GM12878 (cell line): ENCODE measurements at regions not wholly inside any gene's neighbourhood (a gene's known extent, or its start where the extent isn't known, plus 50 kb on each side); places are given as distances from the start of the nearest gene placed in this dataset.

Source experiments
- ATAC-seq: fragments of 200-7000 bp; cut with Tn5 transposase; 3 replicates; pipeline ENCODE4 v1.9.1; 2020; ENCODE audit warnings: mild to moderate bottlenecking, moderate library complexity
- BruUV-seq: library from RNA; stranded (reverse); fragments of 400-500 nt; replicated peaks from 2 replicates; lab custom pipeline; 2021; lab: Mats Ljungman, UMichigan
- CTCF ChIA-PET: fragments of 300-600 bp; sonication (Branson Sonifier 250); formaldehyde crosslinking; extraction: SDS; loops from one replicate; lab custom pipeline; 2021; ENCODE audit warnings: inconsistent platforms; lab: Yijun Ruan, JAX
- POLR2A ChIA-PET: fragments of 350-600 bp; formaldehyde crosslinking; extraction: SDS; loops from one replicate; lab custom pipeline; 2021; ENCODE audit warnings: inconsistent platforms; lab: Charles Lee
- RAD21 ChIA-PET: fragments of 300-600 bp; sonication (Branson Sonifier 250); formaldehyde crosslinking; loops from one replicate; lab custom pipeline; 2023; ENCODE audit warnings: antibody characterized with exemption; ENCODE audit not compliant: unreplicated experiment; lab: Charles Lee
- SMC1A ChIA-PET: fragments of 300-600 bp; sonication (Branson Sonifier 250); formaldehyde crosslinking; loops from one replicate; lab custom pipeline; 2023; ENCODE audit not compliant: unreplicated experiment, uncharacterized antibody; lab: Charles Lee
- DNase-seq: peaks from one replicate; pipeline ENCODE4 v3.0.0-alpha.2; 2011; ENCODE audit warnings: low read depth, low spot score
- FAIRE-seq: peaks from 3 replicates; lab custom pipeline; 2011; peaks lifted over from hg19 to GRCh38; lab: Jason Lieb, UNC
- H2AFZ ChIP-seq: 2 replicates; pipeline ENCODE4 v1.6.0; 2011; ENCODE audit warnings: low read depth, low read length, control low read depth; ENCODE audit not compliant: control insufficient read depth
- H3K27ac ChIP-seq: 2 replicates; pipeline ENCODE4 v1.5.1; 2011; ENCODE audit warnings: control low read depth; ENCODE audit not compliant: control insufficient read depth, insufficient read depth
- H3K27me3 ChIP-seq, 2 experiments: replicated peaks in 1 of 2; 2 replicates each; pipeline versions ENCODE4 v1.6.0 to v1.6.1; 2011; ENCODE audit warnings: low read length in 1 of 2; ENCODE audit not compliant: control insufficient read depth in 2 of 2, insufficient read depth in 2 of 2
- H3K36me3 ChIP-seq, 2 experiments: 2 replicates each; pipeline ENCODE4 v1.5.1; 2011; ENCODE audit warnings: low read length in 1 of 2; ENCODE audit not compliant: control insufficient read depth in 2 of 2, insufficient read depth in 2 of 2
- H3K4me1 ChIP-seq: 2 replicates; pipeline ENCODE4 v1.6.1; 2011; ENCODE audit warnings: mild to moderate bottlenecking, low read length, moderate library complexity, mixed read lengths; ENCODE audit not compliant: control insufficient read depth, insufficient read depth
- H3K4me2 ChIP-seq: 2 replicates; pipeline ENCODE4 v1.6.0; 2011; ENCODE audit warnings: control low read depth; ENCODE audit not compliant: control insufficient read depth, insufficient read depth
- H3K4me3 ChIP-seq: fragments of 200-600 bp; sonication (generic); 2 replicates; pipeline ENCODE4 v1.5.1; 2016
- H3K79me2 ChIP-seq: 2 replicates; pipeline ENCODE4 v1.6.0; 2011; ENCODE audit warnings: low read length; ENCODE audit not compliant: control insufficient read depth, insufficient read depth
- H3K9ac ChIP-seq: 2 replicates; pipeline ENCODE4 v1.8.0; 2011; ENCODE audit warnings: low read length, control low read depth, mixed read lengths; ENCODE audit not compliant: control insufficient read depth, insufficient read depth
- H3K9me3 ChIP-seq: replicated peaks from 3 replicates; pipeline ENCODE4 v1.5.1; 2011; ENCODE audit warnings: mild to moderate bottlenecking, low read length; ENCODE audit not compliant: control insufficient read depth, insufficient read depth
- H4K20me1 ChIP-seq: 2 replicates; pipeline ENCODE4 v1.6.0; 2011; ENCODE audit not compliant: control insufficient read depth, insufficient read depth
- CBX5 ChIP-seq: sonication (generic); IDR thresholded peaks from 2 replicates; pipeline ENCODE4 v1.6.1; 2016; ENCODE audit warnings: low read depth, moderate library complexity, mild to moderate bottlenecking, inconsistent platforms
- CREM ChIP-seq: IDR thresholded peaks from 2 replicates; pipeline ENCODE4 v1.6.1; 2014; ENCODE audit warnings: antibody characterized with exemption, low read depth
- DPF2 ChIP-seq: fragments of 450-650 bp; IDR thresholded peaks from 2 replicates; pipeline ENCODE4 v1.6.1; 2017; ENCODE audit warnings: mild to moderate bottlenecking
- EED ChIP-seq: sonication (generic); IDR thresholded peaks from 2 replicates; pipeline ENCODE4 v1.6.1; 2016; ENCODE audit warnings: antibody characterized with exemption, low read depth
- EZH2 ChIP-seq: IDR thresholded peaks from 2 replicates; pipeline ENCODE4 v1.6.1; 2012; ENCODE audit warnings: low read depth, mild to moderate bottlenecking, control low read depth, inconsistent platforms, low read length, borderline replicate concordance; ENCODE audit not compliant: control insufficient read depth
- FOS ChIP-seq: IDR thresholded peaks from 3 replicates; pipeline ENCODE4 v1.6.1; 2011; ENCODE audit warnings: borderline replicate concordance; ENCODE audit not compliant: insufficient read length; ENCODE audit errors: extremely low read depth
- IKZF2 ChIP-seq, 2 experiments: fragments of 450-650 bp; IDR thresholded peaks; 2 replicates each; pipeline ENCODE4 v1.6.1; 2017; ENCODE audit warnings: mild to moderate bottlenecking in 2 of 2, moderate library complexity in 2 of 2
- NFXL1 ChIP-seq: fragments of 450-650 bp; IDR thresholded peaks from 2 replicates; pipeline ENCODE4 v1.6.1; 2017; ENCODE audit warnings: antibody characterized with exemption, mild to moderate bottlenecking, borderline replicate concordance
- POLR2AphosphoS2 ChIP-seq: IDR thresholded peaks from 2 replicates; pipeline ENCODE4 v1.6.1; 2011; ENCODE audit warnings: low read depth, mild to moderate bottlenecking, low read length, improper control_type of control experiment, moderate library complexity
- RELA ChIP-seq: fragments of 450-650 bp; IDR thresholded peaks from 2 replicates; pipeline ENCODE4 v1.8.0; 2014; ENCODE audit warnings: borderline replicate concordance; ENCODE audit not compliant: partially characterized antibody
- SMAD1 ChIP-seq: fragments of 450-650 bp; IDR thresholded peaks from 2 replicates; pipeline ENCODE4 v1.6.1; 2018; ENCODE audit warnings: mild to moderate bottlenecking, low read depth; ENCODE audit not compliant: partially characterized antibody
- SREBF2 ChIP-seq: IDR thresholded peaks from 2 replicates; pipeline ENCODE4 v1.6.1; 2012; ENCODE audit warnings: mild to moderate bottlenecking, low read length
- STAT1 ChIP-seq: fragments of 450-650 bp; conservative IDR thresholded peaks from 2 replicates; pipeline ENCODE4 v1.6.1; 2014; ENCODE audit warnings: antibody characterized with exemption, mild to moderate bottlenecking
- ZNF217 ChIP-seq: fragments of 450-650 bp; IDR thresholded peaks from 2 replicates; pipeline ENCODE4 v1.6.1; 2017; ENCODE audit warnings: antibody characterized with exemption, mild to moderate bottlenecking
- ZNF622 ChIP-seq: fragments of 450-650 bp; IDR thresholded peaks from 2 replicates; pipeline ENCODE4 v1.6.1; 2017; ENCODE audit warnings: mild to moderate bottlenecking, inconsistent platforms
- WGBS: methylation state at CpG from one replicate; pipeline ENCODE4 v1.1.6; 2016; ENCODE audit warnings: low lambda C conversion rate; ENCODE audit not compliant: insufficient replicate concordance, insufficient coverage; ENCODE audit errors: missing lambda C conversion rate; 5-methylcytosine and 5-hydroxymethylcytosine counted together
- in situ Hi-C: fragments of 300-500 bp; cut with MboI; formaldehyde crosslinking; loops from 9 replicates; pipeline ENCODE4 v1.14.3; 2018; ENCODE audit warnings: mixed read lengths
- intact Hi-C: fragments of 100-400 bp; cut with micrococcal nuclease; formaldehyde crosslinking; loops from one replicate; pipeline ENCODE4 v1.14.2; 2022; ENCODE audit not compliant: unreplicated experiment
- TF ChIP-seq, protein P1 (sequence below): fragments of 150-350 bp; IDR thresholded peaks from 2 replicates; pipeline ENCODE4 v1.6.1; 2016; ENCODE audit warnings: low read depth, low read length
- TF ChIP-seq, protein P2 (sequence below): IDR thresholded peaks from 2 replicates; pipeline ENCODE4 v1.6.1; 2011; ENCODE audit warnings: mild to moderate bottlenecking, low read depth, low read length, moderate library complexity; ENCODE audit not compliant: insufficient replicate concordance
- TF ChIP-seq, protein P3 (sequence below): IDR thresholded peaks from 2 replicates; pipeline ENCODE4 v1.6.1; 2011; ENCODE audit warnings: low read depth, low read length, improper control_type of control experiment, borderline replicate concordance
- TF ChIP-seq, protein P4 (sequence below), 3 experiments: IDR thresholded peaks in 2 of 3; conservative IDR thresholded peaks in 1 of 3; 2 replicates each; pipeline ENCODE4 v1.5.1; 2011; ENCODE audit warnings: low read depth in 3 of 3, low read length in 3 of 3, mild to moderate bottlenecking in 3 of 3, control low read depth in 2 of 3, moderate library complexity in 2 of 3, inconsistent platforms in 1 of 3, mixed read lengths in 1 of 3; ENCODE audit not compliant: control insufficient read depth in 2 of 3, insufficient read depth in 1 of 3; ENCODE audit errors: extremely low read depth in 1 of 3

DNA sequence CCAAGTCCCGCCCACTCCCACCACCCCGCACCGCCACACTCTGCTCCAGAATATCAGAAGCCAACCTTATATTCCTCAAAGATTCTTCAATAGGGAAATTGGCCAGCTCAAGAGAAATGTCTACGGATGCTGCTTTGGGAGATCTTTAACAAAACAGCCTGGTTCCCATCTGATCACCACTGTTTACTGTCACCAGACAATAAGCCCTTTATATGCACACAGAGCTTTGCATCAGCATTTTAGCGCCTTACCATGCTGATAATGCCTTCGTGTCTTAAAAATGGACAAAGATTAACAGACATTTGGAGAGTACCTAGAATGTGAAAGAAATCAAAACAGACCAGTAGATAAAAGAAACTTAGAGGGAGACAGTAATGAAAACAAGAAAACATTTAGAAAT lies 141.7 kb upstream of the SYT6 start:
- RAD21 ChIA-PET: no interaction called here
- SMC1A ChIA-PET: no interaction called here
- in situ Hi-C loops: no loop called here

More for the DNA sequence above, 141.7 kb upstream of the SYT6 start:
- no peak overlapping the region for H2AFZ ChIP-seq
- ChIA-PET POLR2A (interaction anchor here (0.7 kb wide), 1 partner anchor 17 kb away, joined by 3 read pairs; no protein-coding TSS in a partner anchor), CTCF (interaction anchor here (2.2 kb wide), 1 partner anchor 12 kb away, joined by 11 read pairs; no protein-coding TSS in a partner anchor)
- H3K79me2 ChIP-seq: no peaks in the 10 kb centered on the region
- no peak overlapping the region for H3K4me3 ChIP-seq
- no peak overlapping the region for H3K4me2 ChIP-seq
- H3K36me3 ChIP-seq: no peaks in the 10 kb centered on the region
- no TSS peak for BruUV-seq
- no peaks in the 10 kb centered on the region for H3K4me1 ChIP-seq
- FAIRE-seq (no peak), ATAC-seq (no peak), DNase-seq (no peak)
- WGBS: 32% methylated on average over 6 of the region's 6 CpGs
- TF ChIP-seq DPF2 (no peak), FOS (no peak), SREBF2 (no peak), ZNF217 (no peak), EZH2 (no peak), RELA (no peak), SMAD1 (no peak), CBX5 (no peak), EED (no peak), NFXL1 (no peak), ZNF622 (no peak), IKZF2 (IDR thresholded peaks at IDR 0.05) (no peak), CREM (no peak), POLR2AphosphoS2 (no peak), STAT1 (no peak)
- TF ChIP-seq, protein P1, sequence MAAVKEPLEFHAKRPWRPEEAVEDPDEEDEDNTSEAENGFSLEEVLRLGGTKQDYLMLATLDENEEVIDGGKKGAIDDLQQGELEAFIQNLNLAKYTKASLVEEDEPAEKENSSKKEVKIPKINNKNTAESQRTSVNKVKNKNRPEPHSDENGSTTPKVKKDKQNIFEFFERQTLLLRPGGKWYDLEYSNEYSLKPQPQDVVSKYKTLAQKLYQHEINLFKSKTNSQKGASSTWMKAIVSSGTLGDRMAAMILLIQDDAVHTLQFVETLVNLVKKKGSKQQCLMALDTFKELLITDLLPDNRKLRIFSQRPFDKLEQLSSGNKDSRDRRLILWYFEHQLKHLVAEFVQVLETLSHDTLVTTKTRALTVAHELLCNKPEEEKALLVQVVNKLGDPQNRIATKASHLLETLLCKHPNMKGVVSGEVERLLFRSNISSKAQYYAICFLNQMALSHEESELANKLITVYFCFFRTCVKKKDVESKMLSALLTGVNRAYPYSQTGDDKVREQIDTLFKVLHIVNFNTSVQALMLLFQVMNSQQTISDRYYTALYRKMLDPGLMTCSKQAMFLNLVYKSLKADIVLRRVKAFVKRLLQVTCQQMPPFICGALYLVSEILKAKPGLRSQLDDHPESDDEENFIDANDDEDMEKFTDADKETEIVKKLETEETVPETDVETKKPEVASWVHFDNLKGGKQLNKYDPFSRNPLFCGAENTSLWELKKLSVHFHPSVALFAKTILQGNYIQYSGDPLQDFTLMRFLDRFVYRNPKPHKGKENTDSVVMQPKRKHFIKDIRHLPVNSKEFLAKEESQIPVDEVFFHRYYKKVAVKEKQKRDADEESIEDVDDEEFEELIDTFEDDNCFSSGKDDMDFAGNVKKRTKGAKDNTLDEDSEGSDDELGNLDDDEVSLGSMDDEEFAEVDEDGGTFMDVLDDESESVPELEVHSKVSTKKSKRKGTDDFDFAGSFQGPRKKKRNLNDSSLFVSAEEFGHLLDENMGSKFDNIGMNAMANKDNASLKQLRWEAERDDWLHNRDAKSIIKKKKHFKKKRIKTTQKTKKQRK: no peak
- TF ChIP-seq, protein P2, sequence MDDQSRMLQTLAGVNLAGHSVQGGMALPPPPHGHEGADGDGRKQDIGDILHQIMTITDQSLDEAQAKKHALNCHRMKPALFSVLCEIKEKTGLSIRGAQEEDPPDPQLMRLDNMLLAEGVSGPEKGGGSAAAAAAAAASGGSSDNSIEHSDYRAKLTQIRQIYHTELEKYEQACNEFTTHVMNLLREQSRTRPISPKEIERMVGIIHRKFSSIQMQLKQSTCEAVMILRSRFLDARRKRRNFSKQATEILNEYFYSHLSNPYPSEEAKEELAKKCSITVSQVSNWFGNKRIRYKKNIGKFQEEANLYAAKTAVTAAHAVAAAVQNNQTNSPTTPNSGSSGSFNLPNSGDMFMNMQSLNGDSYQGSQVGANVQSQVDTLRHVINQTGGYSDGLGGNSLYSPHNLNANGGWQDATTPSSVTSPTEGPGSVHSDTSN: no peak
- TF ChIP-seq, protein P3, sequence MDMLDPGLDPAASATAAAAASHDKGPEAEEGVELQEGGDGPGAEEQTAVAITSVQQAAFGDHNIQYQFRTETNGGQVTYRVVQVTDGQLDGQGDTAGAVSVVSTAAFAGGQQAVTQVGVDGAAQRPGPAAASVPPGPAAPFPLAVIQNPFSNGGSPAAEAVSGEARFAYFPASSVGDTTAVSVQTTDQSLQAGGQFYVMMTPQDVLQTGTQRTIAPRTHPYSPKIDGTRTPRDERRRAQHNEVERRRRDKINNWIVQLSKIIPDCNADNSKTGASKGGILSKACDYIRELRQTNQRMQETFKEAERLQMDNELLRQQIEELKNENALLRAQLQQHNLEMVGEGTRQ: no peak
- TF ChIP-seq, protein P4, sequence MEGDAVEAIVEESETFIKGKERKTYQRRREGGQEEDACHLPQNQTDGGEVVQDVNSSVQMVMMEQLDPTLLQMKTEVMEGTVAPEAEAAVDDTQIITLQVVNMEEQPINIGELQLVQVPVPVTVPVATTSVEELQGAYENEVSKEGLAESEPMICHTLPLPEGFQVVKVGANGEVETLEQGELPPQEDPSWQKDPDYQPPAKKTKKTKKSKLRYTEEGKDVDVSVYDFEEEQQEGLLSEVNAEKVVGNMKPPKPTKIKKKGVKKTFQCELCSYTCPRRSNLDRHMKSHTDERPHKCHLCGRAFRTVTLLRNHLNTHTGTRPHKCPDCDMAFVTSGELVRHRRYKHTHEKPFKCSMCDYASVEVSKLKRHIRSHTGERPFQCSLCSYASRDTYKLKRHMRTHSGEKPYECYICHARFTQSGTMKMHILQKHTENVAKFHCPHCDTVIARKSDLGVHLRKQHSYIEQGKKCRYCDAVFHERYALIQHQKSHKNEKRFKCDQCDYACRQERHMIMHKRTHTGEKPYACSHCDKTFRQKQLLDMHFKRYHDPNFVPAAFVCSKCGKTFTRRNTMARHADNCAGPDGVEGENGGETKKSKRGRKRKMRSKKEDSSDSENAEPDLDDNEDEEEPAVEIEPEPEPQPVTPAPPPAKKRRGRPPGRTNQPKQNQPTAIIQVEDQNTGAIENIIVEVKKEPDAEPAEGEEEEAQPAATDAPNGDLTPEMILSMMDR (IDR thresholded peaks at IDR 0.05 in 2 of 3, conservative IDR thresholded peaks at IDR 0.05 in 1 of 3; ENCODE audit: control insufficient read depth in 2 of 3, extremely low read depth in 1 of 3, insufficient read depth in 1 of 3, low read depth in 3 of 3, low read length in 3 of 3): no peak
- peaks cover 0 to 1% of the 10 kb centered on the region in 2 experiments; a peak in 1 of 4 replicates for H3K27me3 ChIP-seq
- H3K9me3 ChIP-seq: no peaks in the 10 kb centered on the region
- no peak overlapping the region for H3K9ac ChIP-seq
- H4K20me1 ChIP-seq: no peaks in the 10 kb centered on the region
- H3K27ac ChIP-seq: no peak overlapping the region
- intact Hi-C loops: no loop called here
